MM.1S (cell line): ENCODE measurements at regions not wholly inside any gene's neighbourhood (a gene's known extent, or its start where the extent isn't known, plus 50 kb on each side); places are given as distances from the start of the nearest gene placed in this dataset.

Experiments
- DNase-seq: peaks from one replicate; pipeline ENCODE4 v3.0.0-alpha.2; 2015
- H2AFZ ChIP-seq: fragments of 300-600 bp; sonication (generic); 2 replicates; pipeline ENCODE4 v1.6.0; 2016; ENCODE audit warnings: antibody characterized with exemption, low read length
- H3F3A ChIP-seq: fragments of 300-600 bp; sonication (generic); 2 replicates; pipeline ENCODE4 v1.6.1; 2016; ENCODE audit warnings: mild to moderate bottlenecking, antibody characterized with exemption, low read length, moderate library complexity, mixed read lengths; ENCODE audit not compliant: insufficient read depth
- H3K27ac ChIP-seq: fragments of 300-600 bp; sonication (generic); 2 replicates; pipeline ENCODE4 v1.5.1; 2016; ENCODE audit warnings: mild to moderate bottlenecking, low read length
- H3K27me3 ChIP-seq: fragments of 300-600 bp; sonication (generic); replicated peaks from 2 replicates; pipeline ENCODE4 v1.6.0; 2016; ENCODE audit warnings: low read length; ENCODE audit not compliant: insufficient read depth
- H3K36me3 ChIP-seq: fragments of 300-600 bp; sonication (generic); replicated peaks from 2 replicates; pipeline ENCODE4 v1.6.1; 2016; ENCODE audit warnings: mild to moderate bottlenecking, low read length, mixed read lengths; ENCODE audit not compliant: insufficient read depth
- H3K4me1 ChIP-seq: fragments of 300-600 bp; sonication (generic); 2 replicates; pipeline ENCODE4 v1.6.1; 2016; ENCODE audit warnings: low read length, mixed read lengths
- H3K4me2 ChIP-seq: fragments of 300-600 bp; sonication (generic); 2 replicates; pipeline ENCODE4 v1.6.0; 2016; ENCODE audit warnings: low read depth, low read length
- H3K4me3 ChIP-seq: fragments of 300-600 bp; sonication (generic); 2 replicates; pipeline ENCODE4 v1.5.1; 2016; ENCODE audit warnings: low read length, mixed read lengths
- H3K79me2 ChIP-seq: fragments of 300-600 bp; sonication (generic); 2 replicates; pipeline ENCODE4 v1.6.1; 2016; ENCODE audit warnings: mixed run types, low read length, mixed read lengths
- H3K9ac ChIP-seq: fragments of 300-600 bp; sonication (generic); 2 replicates; pipeline ENCODE4 v1.6.1; 2016; ENCODE audit warnings: low read length, mixed read lengths
- H3K9me2 ChIP-seq: fragments of 300-600 bp; sonication (generic); replicated peaks from 2 replicates; pipeline ENCODE4 v1.6.1; 2016; ENCODE audit warnings: mild to moderate bottlenecking, low read length, mixed read lengths; ENCODE audit not compliant: insufficient read depth
- H3K9me3 ChIP-seq: fragments of 300-600 bp; sonication (generic); replicated peaks from 2 replicates; pipeline ENCODE4 v1.6.1; 2016; ENCODE audit warnings: mild to moderate bottlenecking, low read length, mixed read lengths; ENCODE audit not compliant: insufficient read depth
- H4K20me1 ChIP-seq: fragments of 300-600 bp; sonication (generic); 2 replicates; pipeline ENCODE4 v1.6.1; 2016; ENCODE audit warnings: mild to moderate bottlenecking, low read length, moderate library complexity, mixed read lengths; ENCODE audit not compliant: insufficient read depth
- CTCF ChIP-seq: fragments of 300-600 bp; sonication (generic); IDR thresholded peaks from 2 replicates; pipeline ENCODE4 v1.5.1; 2016; ENCODE audit warnings: antibody characterized with exemption, low read length, mixed read lengths
- EZH2 ChIP-seq: fragments of 300-600 bp; sonication (generic); optimal IDR thresholded peaks from 2 replicates; pipeline ENCODE3; 2017; ENCODE audit warnings: low read depth, mild to moderate bottlenecking, antibody characterized with exemption, low read length, mixed read lengths
- EZH2phosphoT487 ChIP-seq: fragments of 300-600 bp; sonication (generic); IDR thresholded peaks from 2 replicates; pipeline ENCODE4 v1.6.1; 2018; ENCODE audit warnings: antibody characterized with exemption, low read length

- TF ChIP-seq CTCF (no peak), EZH2 (no peak), EZH2phosphoT487 (no peak)
Measured at GRCh38 chr4:19177616-19178015, 1074.1 kb upstream of the SLIT2 start.

GRCh38 chr4:19171832-19172231, 1079.9 kb upstream of the SLIT2 start:
- H3K27ac ChIP-seq, result no peak overlapping the region
- H2AFZ ChIP-seq, result no peak overlapping the region
- H3F3A ChIP-seq, result no peaks in the 10 kb centered on the region
- TF ChIP-seq EZH2phosphoT487, result no peak
- TF ChIP-seq EZH2, result no peak
- TF ChIP-seq CTCF, result no peak
- no peak overlapping the region for H3K9ac ChIP-seq
- H3K4me1 ChIP-seq, result no peaks in the 10 kb centered on the region
- no peaks in the 10 kb centered on the region for H3K27me3 ChIP-seq
- H3K9me3 ChIP-seq, result no peaks in the 10 kb centered on the region
- H3K4me2 ChIP-seq, result no peak overlapping the region
- DNase-seq, result no peak
- H3K79me2 ChIP-seq, result no peaks in the 10 kb centered on the region
- no peaks in the 10 kb centered on the region for H3K9me2 ChIP-seq
- H3K36me3 ChIP-seq, result no peaks in the 10 kb centered on the region
- no peak overlapping the region for H3K4me3 ChIP-seq
- H4K20me1 ChIP-seq, result no peaks in the 10 kb centered on the region

More at GRCh38 chr4:19177616-19178015, 1074.1 kb upstream of the SLIT2 start:
- no peaks in the 10 kb centered on the region for H4K20me1 ChIP-seq
- H3K27me3 ChIP-seq, result no peaks in the 10 kb centered on the region
- DNase-seq, result no peak
- H3K4me2 ChIP-seq, result no peak overlapping the region
- no peaks in the 10 kb centered on the region for H3F3A ChIP-seq
- H3K36me3 ChIP-seq, result no peaks in the 10 kb centered on the region
- no peaks in the 10 kb centered on the region for H3K79me2 ChIP-seq
- H3K9me2 ChIP-seq, result no peaks in the 10 kb centered on the region
- no peak overlapping the region for H2AFZ ChIP-seq
- no peaks in the 10 kb centered on the region for H3K9me3 ChIP-seq
- no peak overlapping the region for H3K27ac ChIP-seq
- no peaks in the 10 kb centered on the region for H3K4me1 ChIP-seq
- no peak overlapping the region for H3K4me3 ChIP-seq
- no peak overlapping the region for H3K9ac ChIP-seq

- Histone ChIP-seq H3K9me3 (no peaks in the 10 kb centered on the region), H3K36me3 (no peaks in the 10 kb centered on the region), H3K9ac (no peak overlapping the region), H2AFZ (no peak overlapping the region), H3K4me1 (peaks cover 3% of the 10 kb centered on the region; the same call in 1 of the 2 replicates), H3K9me2 (no peaks in the 10 kb centered on the region), H3K27me3 (no peaks in the 10 kb centered on the region), H3K4me2 (no peak overlapping the region), H3K79me2 (no peaks in the 10 kb centered on the region), H3K4me3 (no peak overlapping the region), H3K27ac (no peak overlapping the region), H3F3A (no peaks in the 10 kb centered on the region; the same call in 1 of the 2 replicates), H4K20me1 (no peaks in the 10 kb centered on the region)
- DNase-seq, result no peak
- no peak for TF ChIP-seq CTCF
- TF ChIP-seq EZH2, result no peak
- no peak for TF ChIP-seq EZH2phosphoT487
Measured at GRCh38 chr4:19167311-19167710, 1084.4 kb upstream of the SLIT2 start.
